A549 (cell line): ENCODE measurements at regions not wholly inside any gene's neighbourhood (a gene's known extent, or its start where the extent isn't known, plus 50 kb on each side); places are given as distances from the start of the nearest gene placed in this dataset.

Experiments used
- JUN ChIP-seq, 2 experiments: fragments of >200 bp; sonication (Bioruptor Twin); formaldehyde crosslinking; IDR thresholded peaks; 2 replicates in 1 of 2; 3 replicates in 1 of 2; pipeline ENCODE4 v1.6.1; 2016 to 2017
- RAD21 ChIP-seq, 2 experiments: fragments of >200 bp in 1 of 2; sonication (Bioruptor Twin) in 1 of 2; formaldehyde crosslinking in 1 of 2; IDR thresholded peaks in 1 of 2; conservative IDR thresholded peaks in 1 of 2; 2 replicates in 1 of 2; 3 replicates in 1 of 2; pipeline ENCODE4 v1.6.1; 2012 to 2018; ENCODE audit warnings: inconsistent platforms in 1 of 2
- TF ChIP-seq, protein P1 (sequence below): fragments of >200 bp; sonication (Bioruptor Twin); formaldehyde crosslinking; IDR thresholded peaks from 3 replicates; pipeline ENCODE4 v1.5.1; 2016

DNA sequence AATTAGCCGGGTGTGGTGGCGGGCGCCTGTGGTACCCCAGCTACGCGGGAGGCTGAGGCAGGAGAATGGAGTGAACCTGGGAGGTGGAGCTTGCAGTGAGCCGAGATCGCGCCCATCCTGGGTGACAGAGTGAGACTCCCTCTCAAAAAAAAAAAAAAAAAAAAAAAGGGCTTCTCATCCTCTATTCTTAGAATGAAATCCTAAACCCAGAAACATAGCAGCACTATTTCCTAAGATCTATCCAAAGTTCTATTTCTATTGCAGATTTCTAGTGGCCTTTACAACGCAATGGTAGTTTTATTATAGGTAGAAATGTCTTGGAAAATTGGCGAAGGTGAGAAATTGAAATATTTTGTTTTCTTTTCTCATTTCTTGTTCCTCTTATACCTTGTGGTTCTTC is 501.0 kb upstream of the SETBP1 start:
- TF ChIP-seq, protein P1, sequence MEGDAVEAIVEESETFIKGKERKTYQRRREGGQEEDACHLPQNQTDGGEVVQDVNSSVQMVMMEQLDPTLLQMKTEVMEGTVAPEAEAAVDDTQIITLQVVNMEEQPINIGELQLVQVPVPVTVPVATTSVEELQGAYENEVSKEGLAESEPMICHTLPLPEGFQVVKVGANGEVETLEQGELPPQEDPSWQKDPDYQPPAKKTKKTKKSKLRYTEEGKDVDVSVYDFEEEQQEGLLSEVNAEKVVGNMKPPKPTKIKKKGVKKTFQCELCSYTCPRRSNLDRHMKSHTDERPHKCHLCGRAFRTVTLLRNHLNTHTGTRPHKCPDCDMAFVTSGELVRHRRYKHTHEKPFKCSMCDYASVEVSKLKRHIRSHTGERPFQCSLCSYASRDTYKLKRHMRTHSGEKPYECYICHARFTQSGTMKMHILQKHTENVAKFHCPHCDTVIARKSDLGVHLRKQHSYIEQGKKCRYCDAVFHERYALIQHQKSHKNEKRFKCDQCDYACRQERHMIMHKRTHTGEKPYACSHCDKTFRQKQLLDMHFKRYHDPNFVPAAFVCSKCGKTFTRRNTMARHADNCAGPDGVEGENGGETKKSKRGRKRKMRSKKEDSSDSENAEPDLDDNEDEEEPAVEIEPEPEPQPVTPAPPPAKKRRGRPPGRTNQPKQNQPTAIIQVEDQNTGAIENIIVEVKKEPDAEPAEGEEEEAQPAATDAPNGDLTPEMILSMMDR = no peak
- no peak for TF ChIP-seq JUN (IDR thresholded peaks at IDR 0.05)
- TF ChIP-seq RAD21 (conservative IDR thresholded peaks at IDR 0.05 in 1 of 2, IDR thresholded peaks at IDR 0.05 in 1 of 2) = no peak
